ENCODE measurements at regions not wholly inside any gene's neighbourhood (a gene's known extent, or its start where the extent isn't known, plus 50 kb on each side); places are given as distances from the start of the nearest gene placed in this dataset.
A peak's percentile ranks its signal among the peaks of the same experiment; 100 is the strongest.

GRCh38 chr1:68565923-68566322 lies 69.0 kb upstream of the DEPDC1 start:
- Histone ChIP-seq H3F3A (ENCODE audit: insufficient read depth, low read length, poor library complexity, severe bottlenecking) (no peaks in the 10 kb centered on the region), H3K9me3 (ENCODE audit: low read length) (no peaks in the 10 kb centered on the region), H3K4me3 (ENCODE audit: low read length) (peak overlapping the region; percentile 34), H4K20me1 (ENCODE audit: insufficient read depth) (no peaks in the 10 kb centered on the region), H3K27ac (ENCODE audit: low read length) (peak overlapping the region; percentile 71), H3K9me2 (ENCODE audit: insufficient read depth, low read length) (no peaks in the 10 kb centered on the region), H3K4me2 (ENCODE audit: low read length) (no peak overlapping the region), H2AFZ (ENCODE audit: low read depth, low read length) (no peak overlapping the region), H3K36me3 (ENCODE audit: insufficient read depth, low read length) (no peaks in the 10 kb centered on the region), H3K79me2 (replicated peaks; ENCODE audit: insufficient read depth, low read length) (no peaks in the 10 kb centered on the region), H3K27me3 (ENCODE audit: insufficient read depth, low read depth, low read length) (no peaks in the 10 kb centered on the region), H3K9ac (ENCODE audit: low read length) (peak overlapping the region; percentile 3)
- TF ChIP-seq REST (IDR thresholded peaks at IDR 0.05; ENCODE audit: borderline replicate concordance) = no peak
- TF ChIP-seq RAD21 (conservative IDR thresholded peaks at IDR 0.05) = no peak

- Histone ChIP-seq H2AFZ (ENCODE audit: low read depth, low read length) (no peak overlapping the region), H3K9me2 (ENCODE audit: insufficient read depth, low read length) (no peaks in the 10 kb centered on the region), H3K9me3 (ENCODE audit: low read length) (no peaks in the 10 kb centered on the region), H3K36me3 (ENCODE audit: insufficient read depth, low read length) (no peaks in the 10 kb centered on the region), H3K27ac (ENCODE audit: low read length) (no peak overlapping the region), H3K27me3 (ENCODE audit: insufficient read depth, low read depth, low read length) (no peaks in the 10 kb centered on the region), H3K9ac (ENCODE audit: low read length) (no peak overlapping the region), H3K4me3 (ENCODE audit: low read length) (no peak overlapping the region), H4K20me1 (ENCODE audit: insufficient read depth) (no peaks in the 10 kb centered on the region), H3K79me2 (replicated peaks; ENCODE audit: insufficient read depth, low read length) (no peaks in the 10 kb centered on the region), H3F3A (ENCODE audit: insufficient read depth, low read length, poor library complexity, severe bottlenecking) (no peaks in the 10 kb centered on the region), H3K4me2 (ENCODE audit: low read length) (no peak overlapping the region)
- TF ChIP-seq SMC3 (conservative IDR thresholded peaks at IDR 0.05; ENCODE audit: poor library complexity) (peak; percentile 64), EP300 (conservative IDR thresholded peaks at IDR 0.05; ENCODE audit: poor library complexity, severe bottlenecking) (no peak), MXI1 (conservative IDR thresholded peaks at IDR 0.05; ENCODE audit: poor library complexity, severe bottlenecking) (no peak), REST (IDR thresholded peaks at IDR 0.05; ENCODE audit: borderline replicate concordance) (no peak), TAF1 (IDR thresholded peaks at IDR 0.05; ENCODE audit: low read depth) (no peak), EZH2 (IDR thresholded peaks at IDR 0.05; ENCODE audit: borderline replicate concordance, insufficient read depth, low read length, poor library complexity, severe bottlenecking) (no peak), RAD21 (conservative IDR thresholded peaks at IDR 0.05) (peak; percentile 72)
- TF ChIP-seq, protein P1, sequence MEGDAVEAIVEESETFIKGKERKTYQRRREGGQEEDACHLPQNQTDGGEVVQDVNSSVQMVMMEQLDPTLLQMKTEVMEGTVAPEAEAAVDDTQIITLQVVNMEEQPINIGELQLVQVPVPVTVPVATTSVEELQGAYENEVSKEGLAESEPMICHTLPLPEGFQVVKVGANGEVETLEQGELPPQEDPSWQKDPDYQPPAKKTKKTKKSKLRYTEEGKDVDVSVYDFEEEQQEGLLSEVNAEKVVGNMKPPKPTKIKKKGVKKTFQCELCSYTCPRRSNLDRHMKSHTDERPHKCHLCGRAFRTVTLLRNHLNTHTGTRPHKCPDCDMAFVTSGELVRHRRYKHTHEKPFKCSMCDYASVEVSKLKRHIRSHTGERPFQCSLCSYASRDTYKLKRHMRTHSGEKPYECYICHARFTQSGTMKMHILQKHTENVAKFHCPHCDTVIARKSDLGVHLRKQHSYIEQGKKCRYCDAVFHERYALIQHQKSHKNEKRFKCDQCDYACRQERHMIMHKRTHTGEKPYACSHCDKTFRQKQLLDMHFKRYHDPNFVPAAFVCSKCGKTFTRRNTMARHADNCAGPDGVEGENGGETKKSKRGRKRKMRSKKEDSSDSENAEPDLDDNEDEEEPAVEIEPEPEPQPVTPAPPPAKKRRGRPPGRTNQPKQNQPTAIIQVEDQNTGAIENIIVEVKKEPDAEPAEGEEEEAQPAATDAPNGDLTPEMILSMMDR (IDR thresholded peaks at IDR 0.05; ENCODE audit: poor library complexity, severe bottlenecking) = peak; percentile 55
These were observed 74.0 kb upstream of the DEPDC1 start for GRCh38 chr1:68570871-68571270.
